K562 (cell line): ENCODE measurements at regions not wholly inside any gene's neighbourhood (a gene's known extent, or its start where the extent isn't known, plus 50 kb on each side); places are given as distances from the start of the nearest gene placed in this dataset.

Source experiments
- ATAC-seq: fragments of 200-7000 bp; cut with Tn5 transposase; 3 replicates; pipeline ENCODE4 v1.9.1; 2020; ENCODE audit warnings: moderate library complexity
- BruUV-seq: library from RNA; stranded (reverse); fragments of 400-500 nt; replicated peaks from 2 replicates; lab custom pipeline; 2021; lab: Mats Ljungman, UMichigan
- CTCF ChIA-PET: fragments of 300-600 bp; formaldehyde crosslinking; extraction: SDS; loops from one replicate; lab custom pipeline; 2021; ENCODE audit warnings: low intra/inter-chr PET ratio; lab: Yijun Ruan, JAX
- POLR2A ChIA-PET: fragments of 300-600, 350-650 bp; sonication (Branson Sonifier 250); formaldehyde crosslinking; extraction: SDS; loops from one replicate; lab custom pipeline; 2021; ENCODE audit warnings: antibody characterized with exemption, inconsistent platforms; lab: Yijun Ruan, JAX
- DNase-seq, 4 experiments: peaks; one replicate each; pipeline versions ENCODE4 v3.0.0 to v3.0.0-alpha.2; 2011 to 2018; ENCODE audit warnings: low spot score in 3 of 4, mixed read lengths in 3 of 4; ENCODE audit errors: extremely low read depth in 1 of 4
- FAIRE-seq: peaks from 2 replicates; lab custom pipeline; 2011; peaks lifted over from hg19 to GRCh38; lab: Jason Lieb, UNC
- H2AFZ ChIP-seq: 2 replicates; pipeline ENCODE4 v1.6.0; 2011; ENCODE audit warnings: low read depth, low read length, control low read depth, inconsistent platforms
- H3K27ac ChIP-seq: fragments of 200-600 bp; 3 replicates; pipeline ENCODE4 v1.8.0; 2011; ENCODE audit warnings: low read depth, mild to moderate bottlenecking, control low read depth, inconsistent platforms, low read length, moderate library complexity, mixed read lengths; ENCODE audit errors: extremely low read depth
- H3K27me3 ChIP-seq, 2 experiments: fragments of 300-600 bp in 1 of 2; 2 replicates in 1 of 2; 3 replicates in 1 of 2; pipeline versions ENCODE4 v1.6.0 to v1.8.0; 2011; ENCODE audit warnings: inconsistent platforms in 2 of 2, low read length in 2 of 2, mild to moderate bottlenecking in 1 of 2, mixed read lengths in 1 of 2, moderate library complexity in 1 of 2; ENCODE audit not compliant: control insufficient read depth in 2 of 2, insufficient read depth in 2 of 2
- H3K36me3 ChIP-seq: fragments of 300-600 bp; 3 replicates; pipeline ENCODE4 v1.8.0; 2011; ENCODE audit warnings: mild to moderate bottlenecking, low read length, inconsistent platforms; ENCODE audit not compliant: control insufficient read depth, insufficient read depth
- H3K4me1 ChIP-seq, 2 experiments: fragments of 200-600 bp in 1 of 2; replicated peaks in 1 of 2; 2 replicates in 1 of 2; 3 replicates in 1 of 2; pipeline versions ENCODE4 v1.5.1 to v1.8.0; 2011; ENCODE audit warnings: inconsistent platforms in 2 of 2, low read length in 2 of 2, mild to moderate bottlenecking in 1 of 2, mixed read lengths in 1 of 2, moderate library complexity in 1 of 2; ENCODE audit not compliant: control insufficient read depth in 2 of 2, insufficient read depth in 2 of 2
- H3K4me2 ChIP-seq: 2 replicates; pipeline ENCODE4 v1.6.1; 2011; ENCODE audit warnings: low read length, control low read depth, inconsistent platforms, mixed read lengths; ENCODE audit not compliant: insufficient read depth
- H3K4me3 ChIP-seq: fragments of 200-600 bp; sonication (generic), shearing (Covaris generic); 2 replicates; pipeline ENCODE4 v1.5.1; 2016; ENCODE audit warnings: control low read depth, inconsistent platforms
- H3K79me2 ChIP-seq: fragments of 200-600 bp; 3 replicates; pipeline ENCODE4 v1.8.0; 2011; ENCODE audit warnings: low read length, inconsistent platforms; ENCODE audit not compliant: control insufficient read depth, insufficient read depth
- H3K9ac ChIP-seq, 2 experiments: 2 replicates each; pipeline versions ENCODE4 v1.6.0 to v1.6.1; 2011; ENCODE audit warnings: low read depth in 2 of 2, low read length in 2 of 2, control low read depth in 1 of 2, inconsistent platforms in 1 of 2, mild to moderate bottlenecking in 1 of 2, mixed read lengths in 1 of 2; ENCODE audit not compliant: insufficient read depth in 1 of 2
- H3K9me1 ChIP-seq: one replicate; pipeline ENCODE4 v1.6.0; 2011; ENCODE audit warnings: inconsistent platforms, mild to moderate bottlenecking, low read length, moderate library complexity; ENCODE audit not compliant: control insufficient read depth, insufficient read depth
- H3K9me3 ChIP-seq: replicated peaks from 2 replicates; pipeline ENCODE4 v1.5.1; 2011; ENCODE audit warnings: low read depth, low read length, inconsistent platforms; ENCODE audit not compliant: control insufficient read depth, insufficient read depth
- H4K20me1 ChIP-seq: replicated peaks from 2 replicates; pipeline ENCODE4 v1.6.1; 2011; ENCODE audit warnings: low read length, inconsistent platforms, mixed read lengths; ENCODE audit not compliant: control insufficient read depth, insufficient read depth
- CBX1 ChIP-seq: sonication (generic); IDR thresholded peaks from 2 replicates; pipeline ENCODE4 v1.6.1; 2016; ENCODE audit warnings: antibody characterized with exemption, low read depth, mild to moderate bottlenecking
- MAFF ChIP-seq: IDR thresholded peaks from 2 replicates; pipeline ENCODE4 v1.6.1; 2012; ENCODE audit warnings: low read length, improper control_type of control experiment
- MAFG ChIP-seq: fragments of 450-650 bp; conservative IDR thresholded peaks from 2 replicates; pipeline ENCODE4 v1.6.1; 2016; ENCODE audit warnings: missing genetic modification characterization, missing compliant biosample characterization
- MAFK ChIP-seq: IDR thresholded peaks from 2 replicates; pipeline ENCODE4 v1.6.1; 2011; ENCODE audit warnings: low read length, improper control_type of control experiment
- PCBP1 ChIP-seq: fragments of 200-400 bp; formaldehyde crosslinking; IDR thresholded peaks from 2 replicates; pipeline ENCODE4 v1.6.1; 2018; ENCODE audit warnings: mild to moderate bottlenecking, low read depth, low read length; ENCODE audit not compliant: poor library complexity, severe bottlenecking
- RBM14 ChIP-seq: fragments of 200-400 bp; formaldehyde crosslinking; IDR thresholded peaks from 2 replicates; pipeline ENCODE4 v1.6.1; 2018; ENCODE audit warnings: low read depth, mild to moderate bottlenecking, low read length, moderate library complexity, borderline replicate concordance; ENCODE audit not compliant: insufficient read depth
- ZNF217 ChIP-seq: sonication (generic); formaldehyde crosslinking; IDR thresholded peaks from 2 replicates; pipeline ENCODE4 v1.8.0; 2022; ENCODE audit warnings: mild to moderate bottlenecking, missing genetic modification reagents
- ZNF316 ChIP-seq: fragments of 450-650 bp; IDR thresholded peaks from 2 replicates; pipeline ENCODE4 v1.6.1; 2016
- ZNF444 ChIP-seq: fragments of 250-450 bp; sonication (Bioruptor Pico); IDR thresholded peaks from 2 replicates; pipeline ENCODE4 v1.4.0; 2020; ENCODE audit warnings: mild to moderate bottlenecking, moderate library complexity
- ZNF449 ChIP-seq: fragments of 250-450 bp; sonication (Bioruptor Pico); IDR thresholded peaks from 2 replicates; pipeline ENCODE4 v1.8.0; 2022; ENCODE audit warnings: moderate library complexity, mild to moderate bottlenecking, inconsistent platforms
- ZNF639 ChIP-seq, 2 experiments: fragments of 200-800 bp in 1 of 2; sonication (Bioruptor generic) in 1 of 2; sonication (generic) in 1 of 2; formaldehyde crosslinking in 1 of 2; IDR thresholded peaks in 1 of 2; conservative IDR thresholded peaks in 1 of 2; 2 replicates each; pipeline versions ENCODE4 v1.5.0 to v1.6.1; 2016 to 2020; ENCODE audit warnings: missing compliant biosample characterization in 1 of 2, missing genetic modification characterization in 1 of 2, missing genetic modification reagents in 1 of 2
- ZNF695 ChIP-seq: fragments of 450-650 bp; formaldehyde crosslinking; IDR thresholded peaks from 2 replicates; pipeline ENCODE4 v1.4.0; 2020; ENCODE audit warnings: mild to moderate bottlenecking, moderate library complexity
- WGBS: fragments of 100-300 bp; shearing (Covaris generic); methylation state at CpG from one replicate; pipeline ENCODE4 v1.1.6; 2016; ENCODE audit warnings: low coverage, mixed read lengths; ENCODE audit not compliant: insufficient coverage; ENCODE audit errors: missing lambda C conversion rate; 5-methylcytosine and 5-hydroxymethylcytosine counted together
- in situ Hi-C: fragments of 300-500 bp; cut with MboI; formaldehyde crosslinking; loops from 4 replicates; pipeline ENCODE4 v1.15.0; 2018; ENCODE audit warnings: inconsistent platforms, mixed read lengths
- intact Hi-C: fragments of 100-400 bp; cut with micrococcal nuclease; formaldehyde crosslinking; loops from 2 replicates; pipeline ENCODE4 v1.14.2; 2022

GRCh38 chr2:51526766-51527165, 494.8 kb upstream of the NRXN1 start:
- H3K4me2 ChIP-seq, result no peak overlapping the region
- no peak overlapping the region for H3K4me3 ChIP-seq
- in situ Hi-C loops, result no loop called here
- intact Hi-C loops, result no loop called here
- TF ChIP-seq ZNF695 (no peak), MAFF (peak; percentile 73), ZNF316 (peak; percentile 69), MAFK (peak; percentile 80; the same call in 1 of the 2 replicates), MAFG (tag) (peak; percentile 61)
- FAIRE-seq, result no peak
- no peak overlapping the region for H3K27ac ChIP-seq
- no peaks in the 10 kb centered on the region for H3K4me1 ChIP-seq
- H3K9me3 ChIP-seq, result no peaks in the 10 kb centered on the region; the same call in 1 of the 2 replicates
- POLR2A ChIA-PET, result no interaction called here
- no peaks in the 10 kb centered on the region for H3K9me1 ChIP-seq
- CTCF ChIA-PET, result no interaction called here
- no peak overlapping the region for H2AFZ ChIP-seq
- BruUV-seq, result no TSS peak
- H3K79me2 ChIP-seq, result no peaks in the 10 kb centered on the region
- no peak for ATAC-seq
- H3K9ac ChIP-seq, result no peak overlapping the region
- H3K36me3 ChIP-seq, result no peaks in the 10 kb centered on the region
- no peak for DNase-seq
- H3K27me3 ChIP-seq, result no peaks in the 10 kb centered on the region
- 0% methylated on average over 2 of the region's 2 CpGs for WGBS
- no peaks in the 10 kb centered on the region for H4K20me1 ChIP-seq

- in situ Hi-C loops, result no loop called here
- Histone ChIP-seq H3K27ac (no peak overlapping the region), H3K9me1 (no peaks in the 10 kb centered on the region), H4K20me1 (no peaks in the 10 kb centered on the region), H3K79me2 (no peaks in the 10 kb centered on the region), H3K4me3 (no peak overlapping the region), H3K9me3 (no peaks in the 10 kb centered on the region), H3K4me1 (no peaks in the 10 kb centered on the region), H3K4me2 (no peak overlapping the region), H3K9ac (no peak overlapping the region), H3K27me3 (no peaks in the 10 kb centered on the region), H3K36me3 (no peaks in the 10 kb centered on the region), H2AFZ (no peak overlapping the region)
- FAIRE-seq (no peak), DNase-seq (no peak), ATAC-seq (no peak)
- TF ChIP-seq RBM14, result no peak
- TF ChIP-seq PCBP1, result no peak
- TF ChIP-seq ZNF217, result no peak
- no peak for TF ChIP-seq ZNF639 (CRISPR knock-in tag; conservative IDR thresholded peaks at IDR 0.05 in 1 of 2, IDR thresholded peaks at IDR 0.05 in 1 of 2)
- no peak for TF ChIP-seq CBX1
- no peak for TF ChIP-seq ZNF449
- TF ChIP-seq ZNF444 (CRISPR knock-in tag), result no peak
- intact Hi-C loops, result no loop called here
- 0% methylated on average over 2 of the region's 2 CpGs for WGBS
- ChIA-PET CTCF (no interaction called here), POLR2A (no interaction called here)
- no TSS peak for BruUV-seq
Observed at GRCh38 chr2:51516667-51517066, 484.7 kb upstream of the NRXN1 start.
